ENCODE measurements at regions not wholly inside any gene's neighbourhood (a gene's known extent, or its start where the extent isn't known, plus 50 kb on each side); places are given as distances from the start of the nearest gene placed in this dataset.

DNA sequence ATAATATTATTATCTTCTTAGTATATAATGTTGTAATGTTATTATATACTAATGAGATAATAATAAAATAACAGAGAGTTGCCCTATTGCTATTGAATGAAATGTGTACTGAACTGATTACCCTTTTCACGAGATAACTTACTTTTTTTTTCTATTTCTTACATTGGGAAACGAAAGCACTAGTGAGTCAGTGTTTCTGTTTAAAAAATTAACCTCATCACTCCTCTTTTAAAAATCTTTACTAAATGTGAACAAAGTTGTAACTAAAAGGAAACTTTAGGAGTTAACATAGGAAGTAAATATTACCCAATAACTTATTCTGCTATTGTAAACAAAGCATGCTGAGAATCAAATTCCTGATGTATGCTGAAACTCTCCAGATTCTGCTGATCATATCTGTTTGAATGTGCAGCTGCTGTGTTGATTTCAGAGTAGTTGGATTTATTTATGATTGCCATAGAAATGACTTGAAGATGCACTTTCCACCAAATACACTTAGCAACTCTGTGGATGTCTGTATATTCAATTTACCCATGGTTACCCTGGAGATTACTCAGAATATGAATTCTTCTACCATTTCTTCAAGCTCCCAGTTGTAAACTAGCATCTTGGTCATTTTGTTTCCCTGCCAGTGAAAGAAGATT, 523.4 kb downstream of the TENT5A start:
- TF ChIP-seq SUZ12 (IDR thresholded peaks at IDR 0.05; ENCODE audit: extremely low read depth, insufficient read depth, insufficient read length), result no peak
- no peak for TF ChIP-seq YY1 (IDR thresholded peaks at IDR 0.05; ENCODE audit: insufficient read depth, insufficient read length)

Measured in NT2/D1 (cell line).